Duodenal mucosa (tissue), 2 donors: ENCODE measurements at regions not wholly inside any gene's neighbourhood (a gene's known extent, or its start where the extent isn't known, plus 50 kb on each side); places are given as distances from the start of the nearest gene placed in this dataset.

Source experiments
- H3K27ac ChIP-seq: one replicate; pipeline ENCODE4 v1.7.0; 2013; ENCODE audit warnings: low read depth, low read length
- H3K27me3 ChIP-seq, 2 donors: one replicate each; pipeline ENCODE4 v1.7.0; 2013; ENCODE audit warnings: low read length in 2 of 2, control low read depth in 1 of 2; ENCODE audit not compliant: insufficient read depth in 2 of 2, control insufficient read depth in 1 of 2
- H3K36me3 ChIP-seq, 2 donors: one replicate each; pipeline ENCODE4 v1.7.0; 2013; ENCODE audit warnings: low read length in 2 of 2, control low read depth in 1 of 2; ENCODE audit not compliant: insufficient read depth in 2 of 2, control insufficient read depth in 1 of 2
- H3K4me1 ChIP-seq, 2 donors: one replicate each; pipeline ENCODE4 v1.7.0; 2013; ENCODE audit warnings: low read length in 2 of 2, control low read depth in 1 of 2; ENCODE audit not compliant: insufficient read depth in 2 of 2, control insufficient read depth in 1 of 2
- H3K4me3 ChIP-seq, 2 donors: one replicate each; pipeline ENCODE4 v1.7.0; 2013; ENCODE audit warnings: low read length in 2 of 2, low read depth in 1 of 2
- H3K9ac ChIP-seq, 2 donors: one replicate each; pipeline ENCODE4 v1.7.0; 2013; ENCODE audit warnings: low read length in 2 of 2, low read depth in 1 of 2
- H3K9me3 ChIP-seq, 2 donors: one replicate each; pipeline ENCODE4 v1.7.0; 2013; ENCODE audit warnings: low read length in 2 of 2, control low read depth in 1 of 2; ENCODE audit not compliant: control insufficient read depth in 1 of 2

- H3K4me1 ChIP-seq: no peaks in the 10 kb centered on the region
- no peaks in the 10 kb centered on the region for H3K9me3 ChIP-seq
- no peak overlapping the region for H3K4me3 ChIP-seq
- no peaks in the 10 kb centered on the region for H3K36me3 ChIP-seq
- H3K27ac ChIP-seq: no peak overlapping the region
- no peak overlapping the region for H3K9ac ChIP-seq
- no peaks in the 10 kb centered on the region for H3K27me3 ChIP-seq
Measured at GRCh38 chr12:77514511-77514910, 316.2 kb upstream of the NAV3 start.

GRCh38 chr12:77510985-77511384, 319.7 kb upstream of the NAV3 start:
- Histone ChIP-seq H3K9me3 (no peaks in the 10 kb centered on the region), H3K4me3 (no peak overlapping the region)

GRCh38 chr12:77504466-77504865, 326.2 kb upstream of the NAV3 start:
- no peaks in the 10 kb centered on the region for H3K27me3 ChIP-seq

More at GRCh38 chr12:77510985-77511384, 319.7 kb upstream of the NAV3 start:
- Histone ChIP-seq H3K27ac (no peak overlapping the region), H3K9ac (no peak overlapping the region), H3K4me1 (no peaks in the 10 kb centered on the region), H3K27me3 (no peaks in the 10 kb centered on the region), H3K36me3 (no peaks in the 10 kb centered on the region)

GRCh38 chr12:77500089-77500488, 330.6 kb upstream of the NAV3 start:
- Histone ChIP-seq H3K9me3 (no peaks in the 10 kb centered on the region), H3K4me3 (no peak overlapping the region), H3K27ac (no peak overlapping the region), H3K9ac (no peak overlapping the region), H3K36me3 (no peaks in the 10 kb centered on the region), H3K27me3 (no peaks in the 10 kb centered on the region), H3K4me1 (no peaks in the 10 kb centered on the region)

More at GRCh38 chr12:77504466-77504865, 326.2 kb upstream of the NAV3 start:
- Histone ChIP-seq H3K4me3 (no peak overlapping the region), H3K36me3 (no peaks in the 10 kb centered on the region), H3K9me3 (no peaks in the 10 kb centered on the region), H3K4me1 (no peaks in the 10 kb centered on the region), H3K9ac (no peak overlapping the region), H3K27ac (no peak overlapping the region)

- Histone ChIP-seq H3K4me3 (no peak overlapping the region), H3K36me3 (no peaks in the 10 kb centered on the region), H3K27ac (no peak overlapping the region), H3K9ac (no peak overlapping the region), H3K9me3 (no peaks in the 10 kb centered on the region), H3K4me1 (no peaks in the 10 kb centered on the region), H3K27me3 (no peaks in the 10 kb centered on the region)
Measured at GRCh38 chr12:77497647-77498046, 333.0 kb upstream of the NAV3 start.

- H3K4me3 ChIP-seq: no peak overlapping the region
- H3K9me3 ChIP-seq: no peaks in the 10 kb centered on the region
- no peak overlapping the region for H3K27ac ChIP-seq
- no peaks in the 10 kb centered on the region for H3K27me3 ChIP-seq
- H3K9ac ChIP-seq: no peak overlapping the region
- no peaks in the 10 kb centered on the region for H3K4me1 ChIP-seq
- no peaks in the 10 kb centered on the region for H3K36me3 ChIP-seq
Measured at GRCh38 chr12:77496714-77497113, 334.0 kb upstream of the NAV3 start.

- Histone ChIP-seq H3K27ac (no peak overlapping the region), H3K36me3 (no peaks in the 10 kb centered on the region), H3K27me3 (no peaks in the 10 kb centered on the region), H3K9ac (no peak overlapping the region), H3K4me3 (no peak overlapping the region), H3K4me1 (no peaks in the 10 kb centered on the region), H3K9me3 (no peaks in the 10 kb centered on the region)
Measured at GRCh38 chr12:77494296-77494695, 336.4 kb upstream of the NAV3 start.

- H3K9me3 ChIP-seq: no peaks in the 10 kb centered on the region
- no peak overlapping the region for H3K9ac ChIP-seq
- H3K27ac ChIP-seq: no peak overlapping the region
- H3K36me3 ChIP-seq: no peaks in the 10 kb centered on the region
- H3K27me3 ChIP-seq: no peaks in the 10 kb centered on the region
- H3K4me1 ChIP-seq: no peaks in the 10 kb centered on the region
- no peak overlapping the region for H3K4me3 ChIP-seq
Measured at GRCh38 chr12:77493302-77494168, 337.2 kb upstream of the NAV3 start.

- no peaks in the 10 kb centered on the region for H3K9me3 ChIP-seq
- no peak overlapping the region for H3K4me3 ChIP-seq
- no peak overlapping the region for H3K27ac ChIP-seq
- H3K36me3 ChIP-seq: no peaks in the 10 kb centered on the region
- no peaks in the 10 kb centered on the region for H3K4me1 ChIP-seq
- no peak overlapping the region for H3K9ac ChIP-seq
- no peaks in the 10 kb centered on the region for H3K27me3 ChIP-seq
Measured at GRCh38 chr12:77492536-77492935, 338.2 kb upstream of the NAV3 start.

GRCh38 chr12:77489331-77489970, 341.2 kb upstream of the NAV3 start:
- Histone ChIP-seq H3K36me3 (no peaks in the 10 kb centered on the region), H3K27me3 (no peaks in the 10 kb centered on the region), H3K27ac (no peak overlapping the region)

More at GRCh38 chr12:77489331-77489970, 341.2 kb upstream of the NAV3 start:
- no peak overlapping the region for H3K4me3 ChIP-seq
- H3K4me1 ChIP-seq: no peaks in the 10 kb centered on the region
- H3K9ac ChIP-seq: no peak overlapping the region
- no peaks in the 10 kb centered on the region for H3K9me3 ChIP-seq
